Stimulated activated CD8-positive, alpha-beta memory T cell treated with anti-CD3 and anti-CD28 coated beads, Interleukin-4, amount 100 ng/mL, for 24 hours (primary cell): ENCODE measurements at regions not wholly inside any gene's neighbourhood (a gene's known extent, or its start where the extent isn't known, plus 50 kb on each side); places are given as distances from the start of the nearest gene placed in this dataset.
"Not testable (repeated sequence)": the region's sequence is repeated elsewhere in the genome, so short reads cannot be mapped to it uniquely, and the experiment has no call there.

Source experiments
- DNase-seq: peaks from one replicate; pipeline ENCODE4 v3.0.0-alpha.2; 2020; ENCODE audit warnings: low read depth

GRCh38 chr4:66837279-66837922 is 707.9 kb downstream of the CENPC start:
- DNase-seq, result no peak

- DNase-seq, result no peak
These were observed 716.0 kb downstream of the CENPC start for GRCh38 chr4:66829310-66829709.

GRCh38 chr4:66820681-66821080 is 724.6 kb downstream of the CENPC start:
- no peak for DNase-seq

- DNase-seq, result no peak
These were observed 731.0 kb downstream of the CENPC start for GRCh38 chr4:66814277-66814676.

DNA sequence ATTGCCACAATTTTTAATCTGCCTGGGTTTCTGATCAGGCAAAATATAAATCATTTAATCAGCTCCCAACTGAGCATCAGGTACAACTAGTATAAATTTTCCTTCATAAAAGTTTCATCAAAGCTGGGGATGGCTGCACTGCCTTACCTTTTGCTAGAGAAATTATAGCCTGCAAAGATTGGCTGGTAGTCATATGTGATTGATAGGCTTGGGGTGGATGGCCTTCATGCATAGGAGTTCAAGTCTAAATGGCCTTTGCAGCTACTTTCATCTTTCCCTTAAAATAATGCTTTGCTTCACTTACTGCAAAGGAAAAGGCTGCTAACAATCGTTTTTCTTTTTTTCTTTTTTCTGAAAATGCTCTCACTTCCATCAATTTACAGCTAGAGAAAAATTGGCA is 739.7 kb downstream of the CENPC start:
- DNase-seq, result no peak

GRCh38 chr4:66804979-66805378 is 740.3 kb downstream of the CENPC start:
- DNase-seq, result no peak

DNA sequence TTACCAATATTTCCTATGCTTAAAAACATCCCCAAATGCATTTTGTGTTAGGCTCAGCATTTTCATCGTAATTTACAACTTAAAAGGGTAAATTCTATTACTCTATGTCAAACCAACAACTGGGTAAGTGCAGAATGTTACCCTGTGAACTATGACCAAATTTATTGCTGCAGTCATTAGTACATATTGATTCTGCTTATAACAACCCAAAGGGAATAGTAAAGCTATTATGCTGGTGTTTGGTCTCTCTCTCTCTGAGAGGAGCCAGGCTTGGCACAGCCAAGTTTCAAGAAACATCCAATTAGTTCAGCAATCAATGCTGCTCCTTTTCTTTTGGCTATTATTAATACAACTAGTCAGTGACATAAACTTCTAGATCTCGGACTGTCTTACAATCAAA is 747.7 kb downstream of the CENPC start:
- no peak for DNase-seq

DNA sequence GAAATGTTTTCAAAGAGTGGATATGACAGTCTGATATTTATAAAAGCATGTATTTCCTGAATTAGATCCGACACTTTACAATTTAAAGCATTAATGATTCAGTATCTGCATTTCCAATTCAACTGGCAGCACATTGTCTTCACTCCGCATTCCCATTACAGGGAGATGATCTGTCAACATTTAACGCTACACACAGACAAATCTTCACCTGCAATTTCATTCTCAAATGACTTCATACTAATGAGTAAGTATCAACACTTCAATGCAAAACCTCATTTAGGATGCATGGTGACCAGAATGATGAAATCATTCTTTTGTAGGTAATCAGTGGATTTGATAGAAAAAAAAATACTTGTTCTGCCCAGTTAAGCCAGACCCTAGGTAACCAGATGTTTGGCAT is 749.6 kb downstream of the CENPC start:
- no peak for DNase-seq

DNA sequence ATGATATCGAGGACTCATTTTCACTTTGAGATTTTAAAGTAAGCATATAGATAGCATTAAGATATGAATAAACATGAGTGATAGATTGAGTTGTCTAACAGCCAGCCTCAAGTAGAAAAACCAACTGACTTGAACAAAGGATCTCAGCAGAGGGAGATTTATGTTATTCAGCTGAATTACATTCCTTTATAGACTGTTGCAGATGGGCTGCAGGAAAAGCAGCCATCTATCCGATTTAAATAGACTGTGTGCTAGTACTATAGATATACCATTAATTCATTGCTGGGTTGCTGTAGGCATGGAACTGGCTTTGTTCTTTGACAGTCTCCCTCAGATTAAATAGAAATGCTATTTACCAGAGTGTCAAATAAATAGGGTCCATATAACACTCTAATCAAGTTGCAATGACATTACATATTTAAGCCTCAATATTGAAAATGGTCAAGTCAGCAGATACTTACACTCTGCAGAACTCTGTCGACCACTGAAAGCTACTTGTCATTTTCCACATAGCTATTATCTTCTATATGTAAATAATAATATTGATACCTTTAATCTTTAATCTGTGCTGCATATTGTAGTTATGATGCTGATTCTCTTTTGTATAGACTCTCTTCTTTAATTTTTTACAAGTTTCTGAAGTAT is 750.8 kb downstream of the CENPC start:
- DNase-seq, result no peak

DNA sequence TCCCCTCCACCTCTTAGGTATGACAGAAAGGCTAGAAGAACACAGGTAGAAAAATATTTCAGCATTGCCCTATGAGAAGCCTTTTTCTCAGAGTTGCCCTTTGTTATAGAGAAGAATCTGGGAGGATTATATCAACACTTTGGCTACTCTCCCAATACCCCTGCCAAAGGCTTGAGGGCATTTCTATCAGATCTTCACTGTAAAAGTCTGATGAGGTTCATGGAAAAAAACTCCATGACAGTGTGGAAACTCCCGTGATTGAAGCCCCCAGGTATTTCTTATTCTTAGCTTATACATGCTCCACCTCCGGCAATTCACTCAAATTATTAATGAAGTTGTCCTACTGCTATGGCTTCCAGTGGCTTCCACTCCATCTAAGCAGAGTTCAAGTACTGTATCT is 753.6 kb downstream of the CENPC start:
- DNase-seq, result no peak

GRCh38 chr4:66785479-66785878 is 759.8 kb downstream of the CENPC start:
- no peak for DNase-seq

DNA sequence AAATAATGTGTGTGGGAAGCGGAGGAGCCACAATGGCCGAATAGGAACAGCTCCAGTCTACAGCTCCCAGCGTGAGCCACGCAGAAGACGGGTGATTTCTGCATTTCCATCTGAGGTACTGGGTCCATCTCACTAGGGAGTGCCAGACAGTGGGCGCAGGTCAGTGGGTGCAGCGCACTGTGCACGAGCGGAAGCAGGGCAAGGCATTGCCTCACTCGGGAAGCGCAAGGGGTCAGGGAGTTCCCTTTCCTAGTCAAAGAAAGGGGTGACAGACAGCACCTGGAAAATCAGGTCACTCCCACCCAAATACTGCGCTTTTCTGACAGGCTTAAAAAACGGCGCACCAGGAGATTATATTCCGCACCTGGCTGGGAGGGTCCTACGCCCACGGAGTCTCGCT is 762.6 kb downstream of the CENPC start:
- not testable (repeated sequence) for DNase-seq

DNA sequence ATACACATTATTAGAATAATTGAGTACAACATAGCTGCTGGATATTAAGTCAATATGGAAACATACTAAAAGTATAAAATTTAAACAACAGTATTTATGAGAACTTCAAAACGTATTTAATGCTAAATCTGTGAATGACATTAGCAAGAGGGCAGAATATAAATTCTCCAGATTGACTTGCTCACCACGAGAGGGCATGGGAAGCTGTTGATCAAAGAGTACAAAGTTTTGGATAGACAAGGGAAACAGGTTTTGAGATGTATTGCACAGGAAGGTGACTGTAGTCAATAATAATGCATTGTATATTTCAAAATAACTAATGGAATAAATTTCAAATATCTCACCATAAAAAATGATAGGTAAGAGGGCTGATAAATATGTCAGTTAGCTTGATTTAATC is 768.2 kb downstream of the CENPC start:
- no peak for DNase-seq

- no peak for DNase-seq
These were observed 775.9 kb downstream of the CENPC start for GRCh38 chr4:66769441-66769840.

DNA sequence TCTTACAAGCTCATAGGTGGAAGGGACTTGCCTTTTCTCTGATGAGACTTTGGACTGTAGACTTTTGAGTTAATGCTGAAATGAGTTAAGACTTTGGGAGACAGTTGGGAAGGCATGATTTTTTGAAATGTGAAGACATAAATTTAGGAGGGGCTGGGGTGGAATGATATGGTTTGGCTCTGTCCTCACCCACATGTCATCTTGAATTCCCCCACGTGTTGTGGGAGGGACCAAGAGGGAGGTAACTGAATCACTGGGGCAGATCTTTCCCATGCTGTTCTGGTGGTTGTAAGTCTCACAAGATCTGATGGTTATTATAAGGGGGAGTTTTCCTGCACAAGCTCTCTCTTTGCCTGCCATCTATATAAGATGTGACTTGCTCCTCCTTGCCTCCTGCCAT is 777.9 kb downstream of the CENPC start:
- no peak for DNase-seq

DNA sequence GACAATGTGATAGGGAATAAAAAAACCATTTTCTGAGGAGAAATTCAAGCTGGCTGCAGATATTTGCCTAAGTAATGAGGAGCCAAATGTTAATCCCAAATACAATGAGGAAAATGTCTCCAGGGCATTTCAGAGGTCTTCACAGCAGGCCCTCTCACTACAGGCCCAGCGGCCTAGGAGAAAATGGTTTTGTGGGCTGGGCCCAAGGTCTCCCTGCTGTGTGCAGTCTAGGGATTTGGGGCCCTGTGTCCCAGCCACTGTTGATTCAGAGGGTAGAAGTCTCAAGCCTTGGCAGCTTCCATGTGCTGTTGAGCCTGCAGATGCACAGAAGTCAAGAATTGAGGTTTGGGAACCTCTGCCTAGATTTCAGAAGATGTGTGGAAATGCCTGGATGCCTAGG is 778.7 kb downstream of the CENPC start:
- no peak for DNase-seq

DNA sequence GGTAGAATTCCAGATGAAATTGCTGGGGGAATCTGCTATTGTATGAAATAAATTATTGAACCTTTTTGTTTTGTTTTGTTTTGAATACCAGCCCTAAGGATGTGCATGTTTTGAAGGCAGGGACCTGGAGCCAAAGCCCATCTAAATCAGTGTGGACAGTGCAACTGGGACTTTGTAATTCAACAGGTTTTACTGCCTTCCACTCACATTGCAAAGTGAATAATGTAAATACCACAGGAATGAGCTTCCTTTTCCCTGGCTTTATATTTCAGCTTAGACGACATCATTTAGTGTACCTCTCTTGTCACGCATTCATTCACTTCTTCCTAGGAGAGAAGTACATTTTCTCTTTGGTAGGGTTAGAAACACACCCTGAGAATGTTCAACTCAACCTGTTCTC is 795.0 kb downstream of the CENPC start:
- no peak for DNase-seq

DNA sequence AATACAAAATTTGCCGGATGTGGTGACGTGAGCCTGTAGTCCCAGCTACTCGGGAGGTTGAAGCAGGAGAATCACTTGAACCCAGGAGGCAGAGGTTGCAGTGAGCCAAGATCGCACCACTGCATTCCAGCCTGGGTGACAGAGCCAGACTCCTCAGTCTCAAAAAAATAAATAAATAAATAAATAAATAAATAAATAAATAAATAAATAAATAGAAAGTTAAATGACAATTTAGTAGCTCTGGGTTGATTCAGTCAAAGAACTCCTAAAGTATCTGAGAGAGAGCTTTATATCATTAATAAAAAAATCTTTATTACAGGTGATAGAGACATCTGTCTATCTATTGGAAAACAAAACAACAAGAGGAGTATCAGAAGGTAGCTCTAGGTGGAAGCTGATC is 798.4 kb downstream of the CENPC start:
- not testable (repeated sequence) for DNase-seq

DNA sequence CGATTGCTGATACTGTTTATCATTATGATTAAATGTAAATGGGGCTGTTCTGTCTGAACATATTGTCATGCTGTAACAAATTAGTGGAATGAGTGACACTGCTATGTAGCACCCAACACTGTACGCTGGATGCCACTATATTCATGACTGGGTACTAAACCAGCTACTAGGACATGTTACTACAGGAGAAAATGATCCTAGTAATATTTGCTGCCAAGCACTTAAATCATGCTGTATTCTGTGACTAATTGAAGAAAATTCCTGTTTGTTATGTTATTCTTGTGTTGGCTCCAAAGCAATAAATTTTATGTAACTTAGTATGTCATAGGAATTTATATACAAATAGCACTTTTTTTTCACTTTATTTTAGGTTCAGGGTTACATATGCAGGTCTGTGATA is 804.2 kb downstream of the CENPC start:
- no peak for DNase-seq

DNA sequence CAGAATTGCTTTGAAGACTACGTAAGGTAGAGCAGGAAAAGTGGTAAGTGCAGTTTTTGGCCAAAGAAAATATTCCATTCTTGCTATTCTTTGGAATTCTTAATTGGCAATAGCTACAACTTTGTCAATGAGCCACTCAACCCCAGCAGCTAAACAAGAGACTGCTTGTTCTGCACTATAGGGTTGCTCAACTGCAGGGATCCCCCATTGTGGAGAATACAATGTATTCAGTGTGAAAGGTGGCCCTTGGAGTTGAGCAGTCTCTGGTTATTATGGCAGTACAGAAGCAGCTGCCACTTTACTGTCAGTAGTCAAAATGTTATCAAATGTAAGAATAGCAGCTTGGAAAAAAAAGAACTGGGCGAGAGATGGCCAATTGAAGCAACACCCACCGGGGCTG is 808.7 kb downstream of the CENPC start:
- DNase-seq, result no peak

- no peak for DNase-seq
These were observed 817.0 kb downstream of the CENPC start for GRCh38 chr4:66728280-66728679.

DNA sequence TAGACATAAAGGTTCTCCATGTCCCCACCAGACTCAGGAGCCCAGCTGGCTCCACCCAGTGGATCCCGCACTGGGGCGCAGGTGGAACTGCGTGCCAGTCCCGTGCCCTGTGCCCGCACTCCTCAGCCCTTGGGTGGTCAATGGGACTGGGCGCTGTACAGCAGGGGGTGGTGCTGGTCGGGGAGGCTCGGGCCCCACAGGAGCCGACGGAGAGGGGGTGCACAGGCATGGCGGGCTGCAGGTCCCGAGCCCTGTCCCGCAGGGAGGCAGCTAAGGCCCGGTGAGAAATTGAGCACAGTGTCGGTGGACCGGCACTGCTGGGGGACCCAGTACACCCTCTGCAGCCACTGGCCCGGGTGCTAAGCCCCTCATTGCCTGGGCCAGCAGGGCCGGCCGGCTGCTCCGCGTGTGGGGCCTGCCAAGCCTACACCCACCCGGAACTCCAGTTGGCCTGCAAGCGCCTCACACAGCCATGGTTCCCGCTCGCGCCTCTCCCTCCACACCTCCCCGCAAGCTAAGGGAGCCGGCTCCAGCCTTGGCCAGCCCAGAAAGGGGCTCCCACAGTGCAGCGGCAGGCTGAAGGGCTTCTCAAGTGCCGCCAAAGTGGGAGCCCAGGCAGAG is 832.9 kb downstream of the CENPC start:
- not testable (repeated sequence) for DNase-seq

- no peak for DNase-seq
These were observed 841.1 kb downstream of the CENPC start for GRCh38 chr4:66704243-66704642.

- no peak for DNase-seq
These were observed 850.6 kb downstream of the CENPC start for GRCh38 chr4:66694739-66695138.
